Esophagus (tissue), 2 donors: ENCODE measurements at regions not wholly inside any gene's neighbourhood (a gene's known extent, or its start where the extent isn't known, plus 50 kb on each side); places are given as distances from the start of the nearest gene placed in this dataset.

ENCODE experiments used
- H3K27ac ChIP-seq, 2 donors: one replicate each; pipeline ENCODE4 v1.5.1; 2013; ENCODE audit warnings: low read depth in 2 of 2, mild to moderate bottlenecking in 2 of 2, inconsistent platforms in 1 of 2, low read length in 1 of 2, moderate library complexity in 1 of 2
- H3K27me3 ChIP-seq, 2 donors: one replicate each; pipeline ENCODE4 v1.6.1; 2013; ENCODE audit warnings: low read length in 2 of 2, control low read depth in 1 of 2, mild to moderate bottlenecking in 1 of 2; ENCODE audit not compliant: insufficient read depth in 2 of 2, control insufficient read depth in 1 of 2
- H3K36me3 ChIP-seq, 2 donors: one replicate each; pipeline ENCODE4 v1.6.1; 2013; ENCODE audit warnings: low read length in 1 of 2; ENCODE audit not compliant: control insufficient read depth in 2 of 2, insufficient read depth in 2 of 2
- H3K4me1 ChIP-seq, 2 donors: one replicate each; pipeline ENCODE4 v1.6.1; 2013; ENCODE audit warnings: low read length in 1 of 2; ENCODE audit not compliant: control insufficient read depth in 2 of 2, insufficient read depth in 2 of 2
- H3K4me3 ChIP-seq, 2 donors: one replicate each; pipeline ENCODE4 v1.5.1; 2013; ENCODE audit warnings: low read length in 2 of 2, mild to moderate bottlenecking in 2 of 2, low read depth in 1 of 2, moderate library complexity in 1 of 2
- H3K9me3 ChIP-seq, 2 donors: one replicate each; pipeline ENCODE4 v1.6.1; 2013; ENCODE audit warnings: mild to moderate bottlenecking in 2 of 2, low read depth in 1 of 2, low read length in 1 of 2, moderate library complexity in 1 of 2; ENCODE audit not compliant: control insufficient read depth in 2 of 2, insufficient read depth in 1 of 2
- WGBS, 2 donors: extraction: QIAGEN DNeasy Blood & Tissue Kit; methylation state at CpG; one replicate each; pipeline ENCODE4 v1.1.7; 2013; 5-methylcytosine and 5-hydroxymethylcytosine counted together
- donor health status: healthy with polysubstance abuse.
- donor health status: Bipolar disorder and iron deficiency.

DNA sequence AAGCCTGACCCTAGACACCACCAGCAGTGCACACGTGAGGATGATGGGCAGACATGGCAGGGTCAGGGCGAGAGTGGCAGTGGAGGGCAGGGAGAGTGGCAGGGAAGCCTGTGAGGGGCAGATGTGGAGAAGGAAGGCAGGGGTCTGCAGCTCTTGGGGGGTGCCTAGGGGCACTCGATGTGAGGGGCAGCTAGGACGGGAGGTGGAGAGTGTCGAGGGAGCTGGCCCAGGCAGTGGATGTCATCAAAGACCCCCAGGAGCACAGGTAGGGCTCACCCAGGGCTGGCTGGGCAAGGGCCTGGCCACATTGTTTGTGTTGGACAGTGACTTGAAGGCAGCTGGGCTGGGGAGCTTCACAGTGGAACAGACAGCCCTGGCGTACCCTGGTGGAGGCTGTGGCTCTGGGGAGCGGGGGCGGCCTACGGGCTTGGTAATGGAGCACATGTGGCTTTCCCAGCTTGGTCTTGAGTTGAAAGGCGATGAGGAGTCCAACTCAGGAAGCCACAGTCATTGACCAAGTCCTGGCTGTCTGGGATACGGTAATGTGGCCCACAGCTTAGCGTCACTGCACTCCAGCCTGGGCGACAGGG lies 87.1 kb downstream of the RTP5 start:
- 89 to 98% methylated on average over 12 to 13 of the region's 13 CpGs for WGBS, 2 donors
- H3K27ac ChIP-seq: no peak overlapping the region
- H3K27me3 ChIP-seq: no peaks in the 10 kb centered on the region
- no peaks in the 10 kb centered on the region for H3K9me3 ChIP-seq
- H3K4me1 ChIP-seq: no peaks in the 10 kb centered on the region
- no peaks in the 10 kb centered on the region for H3K36me3 ChIP-seq
- no peak overlapping the region for H3K4me3 ChIP-seq

DNA sequence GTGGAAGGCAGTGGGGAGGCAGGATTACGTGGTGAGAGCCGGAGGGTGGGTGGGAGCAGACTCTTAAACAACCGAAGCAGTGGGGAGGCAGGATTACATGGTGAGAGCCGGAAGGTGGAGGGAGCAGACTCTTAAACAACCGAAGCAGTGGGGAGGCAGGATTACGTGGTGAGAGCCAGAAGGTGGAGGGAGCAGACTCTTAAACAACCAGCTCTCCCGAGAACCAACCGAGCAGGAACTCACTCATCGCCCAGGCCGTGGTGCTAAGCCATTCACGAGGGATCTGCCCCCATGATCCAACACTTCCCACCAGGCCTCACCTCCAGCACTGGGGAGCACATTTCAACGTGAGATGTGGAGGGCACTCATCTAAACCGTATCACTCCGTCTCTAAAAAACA lies 87.7 kb downstream of the RTP5 start:
- H3K9me3 ChIP-seq: no peaks in the 10 kb centered on the region
- no peaks in the 10 kb centered on the region for H3K36me3 ChIP-seq
- no peaks in the 10 kb centered on the region for H3K4me1 ChIP-seq
- 86 to 92% methylated on average over 14 of the region's 14 CpGs for WGBS, 2 donors
- H3K4me3 ChIP-seq: no peak overlapping the region
- no peak overlapping the region for H3K27ac ChIP-seq
- H3K27me3 ChIP-seq: no peaks in the 10 kb centered on the region

DNA sequence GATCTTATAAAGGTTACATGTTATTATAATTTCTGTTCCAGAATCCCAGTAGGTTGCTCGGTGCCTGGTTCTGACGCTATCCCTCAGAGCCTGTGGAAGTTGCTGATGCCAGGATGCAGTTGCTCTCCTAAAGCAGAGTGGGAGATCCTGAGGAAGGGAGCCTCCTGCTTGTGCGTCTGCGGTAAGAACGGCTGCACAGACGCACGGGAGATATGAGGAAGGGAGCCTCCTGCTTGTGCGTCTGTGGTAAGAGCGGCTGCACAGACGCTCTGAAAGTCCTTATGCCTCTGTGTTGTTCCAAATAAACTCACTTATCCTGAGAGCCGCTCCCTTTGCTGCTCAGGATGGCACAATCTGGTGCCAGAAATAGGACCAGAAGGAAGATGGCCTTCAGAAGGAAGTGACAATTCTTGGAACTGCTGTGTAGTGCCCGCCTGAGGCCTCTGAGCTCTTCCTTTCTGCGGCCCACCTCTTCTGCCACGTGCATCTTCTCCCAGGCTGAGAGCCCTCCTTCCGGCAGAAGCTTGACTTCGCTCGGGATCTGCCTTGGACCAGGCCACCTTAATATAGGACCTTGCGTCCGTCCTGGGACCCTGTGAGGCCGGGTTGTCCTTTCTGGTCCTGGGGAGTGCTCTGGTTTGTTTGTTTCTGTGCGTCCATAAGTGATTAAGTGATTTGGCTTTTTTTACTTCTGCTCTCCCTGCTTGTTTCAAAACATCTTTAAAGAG lies 89.5 kb downstream of the RTP5 start:
- Histone ChIP-seq H3K27me3 (no peaks in the 10 kb centered on the region), H3K4me3 (no peak overlapping the region), H3K36me3 (no peaks in the 10 kb centered on the region), H3K4me1 (no peaks in the 10 kb centered on the region), H3K9me3 (no peaks in the 10 kb centered on the region), H3K27ac (no peak overlapping the region)
- whole genome bisulfite sequencing, 2 donors: 88% methylated on average over 21 of the region's 21 CpGs

DNA sequence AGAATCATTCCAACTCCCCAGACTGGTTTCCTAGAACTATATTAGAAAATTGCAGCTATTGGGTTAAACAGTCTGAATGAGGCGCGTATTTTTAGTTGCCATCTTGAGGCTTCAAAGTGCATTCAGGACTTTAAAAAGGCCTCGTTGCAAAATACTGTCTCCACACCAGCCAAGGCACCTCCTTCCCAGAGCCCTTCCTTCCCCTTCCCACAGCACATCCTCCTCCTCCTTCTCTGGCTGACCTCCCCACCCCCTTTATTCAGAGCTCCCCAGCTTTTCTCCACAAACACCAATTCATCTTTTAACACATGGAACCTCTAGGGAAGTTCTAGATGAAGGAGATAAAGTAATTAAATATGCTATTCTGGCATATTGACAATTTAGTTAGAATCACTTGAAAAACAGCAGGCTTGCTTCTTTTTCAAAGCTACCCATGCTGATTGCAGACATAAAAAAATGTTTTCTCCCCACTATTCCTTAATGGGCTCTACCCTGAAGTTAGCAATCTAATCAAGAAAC lies 90.3 kb downstream of the RTP5 start:
- Histone ChIP-seq H3K9me3 (no peaks in the 10 kb centered on the region), H3K4me1 (no peaks in the 10 kb centered on the region), H3K27ac (no peak overlapping the region), H3K27me3 (no peaks in the 10 kb centered on the region), H3K4me3 (no peak overlapping the region), H3K36me3 (no peaks in the 10 kb centered on the region)
- WGBS, 2 donors: 67 to 75% methylated on average over 3 of the region's 3 CpGs

DNA sequence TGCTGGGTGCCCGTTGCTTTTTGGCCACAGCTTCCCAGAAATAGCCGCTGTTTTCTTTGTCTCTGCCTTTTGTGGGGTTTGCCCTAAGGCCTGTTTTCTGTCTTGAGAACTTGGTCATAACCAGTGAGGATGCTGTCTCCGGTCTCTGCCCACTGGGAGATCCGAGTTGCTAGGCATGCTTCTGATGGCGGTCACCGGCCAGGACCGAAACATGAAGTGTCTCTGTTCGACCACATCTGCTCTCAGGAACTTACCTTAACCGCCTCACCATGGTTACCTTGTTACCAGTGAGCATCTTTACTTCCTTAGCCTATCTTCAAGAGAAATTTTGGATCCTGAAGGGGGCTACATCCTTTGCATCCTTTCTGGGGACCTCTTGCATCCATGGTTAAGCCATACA lies 91.9 kb downstream of the RTP5 start:
- H3K27ac ChIP-seq: no peak overlapping the region
- no peaks in the 10 kb centered on the region for H3K4me1 ChIP-seq
- H3K4me3 ChIP-seq: no peak overlapping the region
- no peaks in the 10 kb centered on the region for H3K36me3 ChIP-seq
- WGBS, 2 donors: 94 to 96% methylated on average over 9 of the region's 9 CpGs
- H3K9me3 ChIP-seq: no peaks in the 10 kb centered on the region
- H3K27me3 ChIP-seq: no peaks in the 10 kb centered on the region

DNA sequence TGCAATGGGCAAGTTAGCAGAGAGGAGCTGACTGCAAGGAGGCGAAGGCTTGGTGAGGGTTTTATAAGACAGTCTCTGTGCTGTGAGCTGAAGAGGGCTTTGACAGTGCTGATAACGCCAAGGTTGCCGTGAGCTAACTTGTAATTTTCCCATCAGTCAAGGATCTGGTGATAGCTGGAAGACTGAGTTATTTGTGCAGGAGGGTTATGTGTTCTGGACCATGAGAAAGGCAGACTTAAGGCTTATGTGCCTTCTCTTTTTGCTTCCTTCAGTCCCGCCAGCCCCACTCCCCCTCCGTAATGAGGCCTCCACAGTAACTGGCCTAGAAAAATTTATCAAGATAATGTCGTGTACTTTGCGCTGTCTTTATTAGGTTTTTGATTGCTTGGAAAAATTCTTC lies 94.6 kb downstream of the RTP5 start:
- no peaks in the 10 kb centered on the region for H3K4me1 ChIP-seq
- no peak overlapping the region for H3K27ac ChIP-seq
- no peaks in the 10 kb centered on the region for H3K36me3 ChIP-seq
- no peaks in the 10 kb centered on the region for H3K9me3 ChIP-seq
- no peak overlapping the region for H3K4me3 ChIP-seq
- H3K27me3 ChIP-seq: no peaks in the 10 kb centered on the region
- WGBS, 2 donors: 65 to 89% methylated on average over 7 of the region's 7 CpGs

DNA sequence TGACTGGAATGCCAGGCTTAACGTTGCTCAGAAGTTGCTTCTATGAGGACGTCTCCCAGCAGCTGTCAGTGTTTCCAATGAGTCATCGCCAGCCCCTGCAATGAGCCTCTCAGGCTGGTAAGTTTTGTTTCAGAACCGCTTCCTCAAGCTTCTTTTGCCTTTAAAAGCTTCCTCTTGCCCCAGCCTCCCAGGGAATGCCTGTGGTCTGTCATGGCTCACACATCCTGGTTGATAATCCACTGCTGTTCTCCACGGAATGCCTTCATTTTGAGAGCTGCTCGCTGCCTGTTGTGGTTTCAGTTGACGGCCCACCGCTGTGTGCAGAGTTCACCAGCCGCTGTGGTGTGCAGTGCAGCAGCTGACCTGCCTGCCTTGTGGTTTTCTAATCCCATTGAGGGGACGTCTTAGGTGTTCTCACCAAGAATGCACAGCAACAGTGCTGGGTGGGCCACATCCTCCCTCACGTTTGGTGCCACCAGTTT lies 96.4 kb downstream of the RTP5 start:
- peak overlapping the region in 1 of 2 donors; percentile 2 for H3K27ac ChIP-seq
- no peaks in the 10 kb centered on the region for H3K27me3 ChIP-seq
- H3K4me1 ChIP-seq: no peaks in the 10 kb centered on the region
- no peaks in the 10 kb centered on the region for H3K9me3 ChIP-seq
- no peaks in the 10 kb centered on the region for H3K36me3 ChIP-seq
- no peak overlapping the region for H3K4me3 ChIP-seq
- 42 to 45% methylated on average over 11 of the region's 11 CpGs for WGBS, 2 donors

DNA sequence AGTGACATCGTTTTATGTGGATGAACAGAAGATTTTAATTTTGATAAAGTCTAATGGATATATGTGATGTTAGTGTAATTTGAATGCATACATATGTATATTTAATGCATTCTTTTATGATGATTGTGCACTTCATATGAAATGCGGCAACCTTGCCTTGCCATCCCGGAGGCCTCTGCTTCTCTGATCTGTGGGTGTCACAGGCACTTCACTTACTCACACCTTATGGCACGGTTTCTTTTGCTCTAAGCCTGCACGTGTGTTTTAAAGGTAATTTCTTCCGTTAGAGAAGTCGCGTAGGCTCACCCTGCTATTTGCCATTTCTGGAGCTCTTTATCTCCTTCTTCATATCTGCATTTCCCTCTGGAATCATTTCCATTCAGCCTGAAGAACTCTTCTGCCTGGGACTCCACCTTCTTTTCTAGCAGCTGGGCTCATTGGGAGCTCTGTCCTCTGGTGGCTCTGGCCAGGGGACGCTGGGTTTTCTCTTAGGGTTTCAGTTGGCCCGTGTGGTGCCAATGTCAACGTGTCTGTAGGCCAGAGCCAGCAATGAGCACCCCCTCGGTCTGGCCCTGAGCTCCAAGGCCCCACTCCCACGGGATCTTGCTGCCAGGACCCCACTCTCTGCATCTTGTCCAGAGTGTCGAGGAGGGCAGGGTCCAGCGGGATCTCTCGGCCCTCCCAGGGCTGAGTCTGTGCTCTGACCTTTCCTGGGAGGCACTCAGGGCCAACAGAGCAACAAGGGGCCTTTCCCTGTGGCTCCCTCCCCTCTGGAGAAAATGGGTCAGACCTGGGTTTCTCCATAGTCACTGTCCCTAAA lies 97.3 kb downstream of the RTP5 start:
- H3K27me3 ChIP-seq: no peaks in the 10 kb centered on the region
- H3K9me3 ChIP-seq: no peaks in the 10 kb centered on the region
- no peak overlapping the region for H3K4me3 ChIP-seq
- 91% methylated on average over 16 of the region's 16 CpGs for WGBS, 2 donors
- peaks cover 0 to 2% of the 10 kb centered on the region in 2 donors for H3K36me3 ChIP-seq
- no peaks in the 10 kb centered on the region for H3K4me1 ChIP-seq
- no peak overlapping the region for H3K27ac ChIP-seq

DNA sequence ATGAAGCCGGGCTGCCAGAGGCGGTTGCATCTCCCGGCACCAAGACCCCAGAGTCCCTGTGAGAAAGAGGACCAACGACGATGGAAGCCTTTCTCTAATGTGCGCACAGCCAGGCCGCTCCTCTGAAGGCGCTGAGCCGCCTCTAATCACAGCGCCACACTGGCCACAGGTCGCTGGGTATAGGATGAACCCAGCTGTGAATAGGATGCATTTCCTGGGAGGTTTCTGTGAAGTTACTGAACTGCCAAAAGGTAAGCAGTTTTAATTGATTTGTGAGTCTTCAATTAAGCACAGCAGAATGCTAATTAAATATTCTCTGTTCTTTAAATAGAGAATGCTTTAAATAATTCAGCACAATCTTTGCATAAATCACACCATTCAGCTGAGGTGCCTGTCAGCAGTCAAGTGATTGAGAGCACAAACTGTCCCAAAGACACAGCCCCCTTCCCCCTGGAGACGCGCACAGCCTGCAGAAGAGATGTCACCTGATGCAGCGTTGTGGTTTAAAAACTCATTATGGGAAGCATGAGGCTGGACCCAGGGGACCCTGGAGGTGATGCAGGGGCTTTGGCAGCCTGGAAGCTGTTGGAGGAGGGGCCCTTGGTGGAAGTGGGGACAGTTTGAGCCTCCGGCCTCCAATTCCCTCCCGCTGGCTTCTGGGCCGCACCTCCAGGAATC lies 98.1 kb downstream of the RTP5 start:
- no peaks in the 10 kb centered on the region for H3K4me1 ChIP-seq
- H3K4me3 ChIP-seq: no peak overlapping the region
- no peaks in the 10 kb centered on the region for H3K9me3 ChIP-seq
- no peak overlapping the region for H3K27ac ChIP-seq
- H3K27me3 ChIP-seq: no peaks in the 10 kb centered on the region
- 93 to 94% methylated on average over 17 of the region's 17 CpGs for WGBS, 2 donors
- peaks cover 0 to 2% of the 10 kb centered on the region in 2 donors for H3K36me3 ChIP-seq
